OCI-LY3 (cell line): ENCODE measurements at regions not wholly inside any gene's neighbourhood (a gene's known extent, or its start where the extent isn't known, plus 50 kb on each side); places are given as distances from the start of the nearest gene placed in this dataset.
"Not testable (repeated sequence)": the region's sequence is repeated elsewhere in the genome, so short reads cannot be mapped to it uniquely, and the experiment has no call there.

Source experiments
- EZH2phosphoT487 ChIP-seq: fragments of 200-600 bp; shearing (Covaris generic); IDR thresholded peaks from 2 replicates; pipeline ENCODE4 v1.6.1; 2018; ENCODE audit warnings: antibody characterized with exemption, mixed run types, low read depth
- TF ChIP-seq, protein P1 (sequence below): fragments of 200-600, 300-600 bp; sonication (generic); IDR thresholded peaks from 2 replicates; pipeline ENCODE4 v1.5.1; 2014; ENCODE audit warnings: antibody characterized with exemption, low read length, low read depth

GRCh38 chr15:63448872-63449555 is 55.4 kb upstream of the USP3 start:
- TF ChIP-seq, protein P1, sequence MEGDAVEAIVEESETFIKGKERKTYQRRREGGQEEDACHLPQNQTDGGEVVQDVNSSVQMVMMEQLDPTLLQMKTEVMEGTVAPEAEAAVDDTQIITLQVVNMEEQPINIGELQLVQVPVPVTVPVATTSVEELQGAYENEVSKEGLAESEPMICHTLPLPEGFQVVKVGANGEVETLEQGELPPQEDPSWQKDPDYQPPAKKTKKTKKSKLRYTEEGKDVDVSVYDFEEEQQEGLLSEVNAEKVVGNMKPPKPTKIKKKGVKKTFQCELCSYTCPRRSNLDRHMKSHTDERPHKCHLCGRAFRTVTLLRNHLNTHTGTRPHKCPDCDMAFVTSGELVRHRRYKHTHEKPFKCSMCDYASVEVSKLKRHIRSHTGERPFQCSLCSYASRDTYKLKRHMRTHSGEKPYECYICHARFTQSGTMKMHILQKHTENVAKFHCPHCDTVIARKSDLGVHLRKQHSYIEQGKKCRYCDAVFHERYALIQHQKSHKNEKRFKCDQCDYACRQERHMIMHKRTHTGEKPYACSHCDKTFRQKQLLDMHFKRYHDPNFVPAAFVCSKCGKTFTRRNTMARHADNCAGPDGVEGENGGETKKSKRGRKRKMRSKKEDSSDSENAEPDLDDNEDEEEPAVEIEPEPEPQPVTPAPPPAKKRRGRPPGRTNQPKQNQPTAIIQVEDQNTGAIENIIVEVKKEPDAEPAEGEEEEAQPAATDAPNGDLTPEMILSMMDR, result not testable (repeated sequence)
- not testable (repeated sequence) for TF ChIP-seq EZH2phosphoT487
